ENCODE measurements at regions not wholly inside any gene's neighbourhood (a gene's known extent, or its start where the extent isn't known, plus 50 kb on each side); places are given as distances from the start of the nearest gene placed in this dataset.

DNA sequence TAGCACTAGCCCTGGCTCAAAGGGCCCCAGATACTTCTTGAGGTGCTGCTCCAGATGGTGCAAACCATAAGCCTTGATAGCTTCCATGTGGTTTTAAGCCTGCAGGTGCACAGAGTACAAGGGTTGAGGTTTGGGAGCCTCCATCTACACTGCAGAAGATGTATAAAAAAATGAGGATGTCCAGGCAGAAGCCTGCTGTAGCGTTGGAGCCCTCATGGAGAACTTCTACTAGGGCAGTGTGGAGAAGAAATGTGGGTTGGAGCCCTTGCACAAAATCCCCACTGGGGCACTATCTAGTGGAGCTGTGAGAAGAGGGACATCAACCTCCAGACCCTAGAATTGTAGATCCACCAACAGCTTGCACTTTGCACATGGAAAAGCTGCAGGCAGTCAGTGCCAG lies 231.9 kb downstream of the CHIC2 start:
- intact Hi-C loops (cut with DNase I; ENCODE audit: low total_unique reads): no loop called here
- Histone ChIP-seq H3K4me3 (no peak overlapping the region), H3K27ac (no peak overlapping the region), H3K9me3 (peaks cover 0 to 13% (median 9%) of the 10 kb centered on the region in 3 donors), H3K36me3 (no peaks in the 10 kb centered on the region), H3K4me1 (no peaks in the 10 kb centered on the region), H3K27me3 (no peaks in the 10 kb centered on the region)
- TF ChIP-seq, protein P1, sequence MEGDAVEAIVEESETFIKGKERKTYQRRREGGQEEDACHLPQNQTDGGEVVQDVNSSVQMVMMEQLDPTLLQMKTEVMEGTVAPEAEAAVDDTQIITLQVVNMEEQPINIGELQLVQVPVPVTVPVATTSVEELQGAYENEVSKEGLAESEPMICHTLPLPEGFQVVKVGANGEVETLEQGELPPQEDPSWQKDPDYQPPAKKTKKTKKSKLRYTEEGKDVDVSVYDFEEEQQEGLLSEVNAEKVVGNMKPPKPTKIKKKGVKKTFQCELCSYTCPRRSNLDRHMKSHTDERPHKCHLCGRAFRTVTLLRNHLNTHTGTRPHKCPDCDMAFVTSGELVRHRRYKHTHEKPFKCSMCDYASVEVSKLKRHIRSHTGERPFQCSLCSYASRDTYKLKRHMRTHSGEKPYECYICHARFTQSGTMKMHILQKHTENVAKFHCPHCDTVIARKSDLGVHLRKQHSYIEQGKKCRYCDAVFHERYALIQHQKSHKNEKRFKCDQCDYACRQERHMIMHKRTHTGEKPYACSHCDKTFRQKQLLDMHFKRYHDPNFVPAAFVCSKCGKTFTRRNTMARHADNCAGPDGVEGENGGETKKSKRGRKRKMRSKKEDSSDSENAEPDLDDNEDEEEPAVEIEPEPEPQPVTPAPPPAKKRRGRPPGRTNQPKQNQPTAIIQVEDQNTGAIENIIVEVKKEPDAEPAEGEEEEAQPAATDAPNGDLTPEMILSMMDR (IDR thresholded peaks at IDR 0.05): no peak
- DNase-seq: no peak

DNA sequence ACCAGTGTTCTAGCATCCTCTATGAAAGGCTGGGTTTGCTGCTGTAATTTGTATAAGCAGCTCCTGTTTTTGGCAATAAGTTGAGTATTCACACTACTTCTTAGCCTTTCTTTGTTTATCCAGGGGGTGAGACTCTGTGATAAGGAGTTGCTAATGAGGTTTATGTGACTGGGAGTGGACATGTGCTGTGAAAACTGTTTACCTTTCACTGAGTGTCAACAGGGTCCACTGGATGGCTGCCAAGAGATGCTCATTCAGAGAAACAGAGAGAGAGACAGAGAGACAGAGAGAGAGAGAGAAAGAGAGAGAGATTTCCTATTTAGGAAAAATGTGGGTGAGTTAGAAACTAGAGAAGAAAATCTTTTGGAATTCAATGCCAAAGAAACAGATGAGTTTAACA lies 233.9 kb downstream of the CHIC2 start:
- H3K27ac ChIP-seq: no peak overlapping the region
- no peak overlapping the region for H3K4me3 ChIP-seq
- peaks cover 0 to 13% (median 9%) of the 10 kb centered on the region in 3 donors for H3K9me3 ChIP-seq
- TF ChIP-seq, protein P1 (IDR thresholded peaks at IDR 0.05): no peak
- H3K27me3 ChIP-seq: no peaks in the 10 kb centered on the region
- H3K4me1 ChIP-seq: no peaks in the 10 kb centered on the region
- intact Hi-C loops (cut with DNase I; ENCODE audit: low total_unique reads): no loop called here
- no peaks in the 10 kb centered on the region for H3K36me3 ChIP-seq
- DNase-seq: no peak

DNA sequence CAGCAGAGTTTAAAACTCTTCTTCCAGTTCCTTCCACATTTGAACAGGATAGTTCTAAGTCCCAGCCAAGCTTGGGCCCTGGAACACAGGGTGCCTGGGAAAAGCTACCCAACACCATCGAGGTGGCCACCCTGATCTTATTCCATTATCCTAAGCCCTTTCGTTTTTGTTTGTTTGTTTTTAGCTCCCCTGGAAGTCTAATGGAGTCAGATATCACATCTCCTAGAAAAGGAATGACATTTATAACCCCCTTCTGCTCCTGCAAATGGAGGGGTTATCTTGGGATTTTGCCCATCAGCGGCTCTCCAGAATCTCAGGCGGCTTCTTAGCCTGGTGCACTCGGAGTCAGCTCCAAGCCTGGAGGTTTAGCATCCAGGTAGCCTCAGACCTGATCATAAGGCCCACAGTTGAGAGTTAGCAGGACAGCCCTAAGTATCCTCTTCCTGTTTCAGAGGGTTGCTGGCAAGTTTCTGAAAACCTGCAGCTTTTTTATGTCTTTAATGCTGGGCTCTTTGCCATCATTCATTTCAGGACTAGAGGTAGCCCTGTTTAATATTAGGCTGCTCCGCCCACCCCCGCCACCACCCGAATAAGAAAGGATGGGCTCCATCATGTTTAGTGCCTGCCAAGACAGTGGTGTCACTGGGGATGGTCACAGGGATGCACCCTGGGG lies 230.0 kb upstream of the LNX1 start:
- TF ChIP-seq, protein P1 (IDR thresholded peaks at IDR 0.05): no peak
- H3K36me3 ChIP-seq: no peaks in the 10 kb centered on the region
- H3K27me3 ChIP-seq: no peaks in the 10 kb centered on the region
- H3K4me1 ChIP-seq: no peaks in the 10 kb centered on the region
- H3K27ac ChIP-seq: no peak overlapping the region
- no peak overlapping the region for H3K4me3 ChIP-seq
- intact Hi-C loops (cut with DNase I; ENCODE audit: low total_unique reads): no loop called here
- no peak for DNase-seq
- no peaks in the 10 kb centered on the region for H3K9me3 ChIP-seq

DNA sequence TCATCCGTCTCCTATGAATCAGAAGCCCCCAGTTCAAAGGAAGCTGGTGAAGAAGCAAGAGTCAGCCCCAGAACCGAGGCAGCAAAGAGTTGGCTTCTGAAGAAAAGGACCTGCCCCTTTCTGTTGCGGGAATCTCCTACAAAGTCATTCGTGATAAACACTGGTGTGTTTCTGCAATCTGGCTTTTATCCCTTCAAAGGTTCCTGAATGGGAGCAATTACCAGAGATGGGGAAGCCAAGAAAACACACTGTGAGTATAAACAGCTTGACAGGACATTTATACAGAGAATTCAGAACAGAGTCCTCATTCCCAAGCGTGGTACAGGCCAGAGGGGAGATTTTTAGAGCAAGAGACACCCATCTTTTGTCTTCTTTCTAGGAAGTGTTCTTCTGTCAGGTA lies 226.8 kb upstream of the LNX1 start:
- Histone ChIP-seq H3K36me3 (no peaks in the 10 kb centered on the region), H3K4me3 (no peak overlapping the region), H3K27me3 (no peaks in the 10 kb centered on the region), H3K4me1 (no peaks in the 10 kb centered on the region), H3K27ac (no peak overlapping the region), H3K9me3 (no peaks in the 10 kb centered on the region)
- TF ChIP-seq, protein P1 (IDR thresholded peaks at IDR 0.05): no peak
- no peak for DNase-seq
- intact Hi-C loops (cut with DNase I; ENCODE audit: low total_unique reads): no loop called here

DNA sequence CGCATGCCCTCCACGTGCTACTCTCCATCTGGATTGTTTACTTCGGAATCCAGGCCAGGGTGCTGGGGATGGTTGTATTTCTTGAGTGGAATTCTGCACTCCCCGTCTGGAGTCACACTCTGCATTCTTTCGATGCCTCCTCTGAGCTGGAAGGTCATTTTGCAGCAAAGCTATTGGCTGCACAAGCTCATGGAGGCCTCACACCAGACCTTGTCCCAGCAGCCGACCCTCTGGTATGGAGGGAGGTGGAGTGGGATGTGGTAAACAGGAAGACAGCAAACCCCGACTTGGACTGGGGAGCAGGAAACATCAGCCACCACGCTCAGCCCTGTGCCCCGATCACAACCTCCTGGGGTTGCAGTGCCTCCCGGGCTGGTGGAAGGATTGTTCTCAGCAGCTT lies 225.3 kb upstream of the LNX1 start:
- intact Hi-C loops (cut with DNase I; ENCODE audit: low total_unique reads): no loop called here
- Histone ChIP-seq H3K9me3 (no peaks in the 10 kb centered on the region), H3K4me3 (no peak overlapping the region), H3K4me1 (no peaks in the 10 kb centered on the region), H3K27ac (no peak overlapping the region), H3K27me3 (no peaks in the 10 kb centered on the region), H3K36me3 (no peaks in the 10 kb centered on the region)
- DNase-seq: no peak
- TF ChIP-seq, protein P1 (IDR thresholded peaks at IDR 0.05): no peak

DNA sequence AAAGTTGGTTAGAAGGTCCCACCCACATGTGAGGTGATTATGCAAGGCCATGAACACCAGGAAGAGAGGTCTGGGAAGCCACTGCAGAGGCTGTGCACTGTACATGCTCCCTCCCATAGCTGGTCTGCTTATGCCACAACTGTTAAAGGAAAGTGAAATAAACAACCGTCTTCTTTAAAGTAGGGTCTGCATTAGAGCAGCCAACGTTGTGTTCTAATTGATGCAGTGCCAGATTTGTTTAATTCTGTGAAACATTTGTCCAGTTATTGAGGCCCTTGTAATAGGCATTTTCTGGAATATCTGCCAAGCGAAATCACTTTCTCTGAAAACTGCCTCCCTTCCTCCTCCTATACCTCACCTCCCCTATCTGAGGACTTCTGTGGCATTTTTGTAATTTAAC lies 224.0 kb upstream of the LNX1 start:
- no peaks in the 10 kb centered on the region for H3K36me3 ChIP-seq
- TF ChIP-seq, protein P1 (IDR thresholded peaks at IDR 0.05): no peak
- no peak for DNase-seq
- H3K4me1 ChIP-seq: no peaks in the 10 kb centered on the region
- intact Hi-C loops (cut with DNase I; ENCODE audit: low total_unique reads): no loop called here
- no peaks in the 10 kb centered on the region for H3K27me3 ChIP-seq
- H3K9me3 ChIP-seq: no peaks in the 10 kb centered on the region
- no peak overlapping the region for H3K27ac ChIP-seq
- no peak overlapping the region for H3K4me3 ChIP-seq
